ENCODE measurements at regions not wholly inside any gene's neighbourhood (a gene's known extent, or its start where the extent isn't known, plus 50 kb on each side); places are given as distances from the start of the nearest gene placed in this dataset.

- no peak overlapping the region for H3K27ac Mint-ChIP-seq (ENCODE audit: unreplicated experiment)
- no peaks in the 10 kb centered on the region for H3K4me1 Mint-ChIP-seq (ENCODE audit: unreplicated experiment)
- no peak overlapping the region for H3K4me3 Mint-ChIP-seq (ENCODE audit: unreplicated experiment)
- no peak for TF ChIP-seq CTCF (IDR thresholded peaks at IDR 0.05)
- no peak for DNase-seq (ENCODE audit: extremely low spot score, unreplicated experiment)
- H3K9me3 Mint-ChIP-seq (ENCODE audit: unreplicated experiment): peaks cover 9% of the 10 kb centered on the region
- H3K27me3 Mint-ChIP-seq (ENCODE audit: unreplicated experiment): no peaks in the 10 kb centered on the region
- H3K36me3 Mint-ChIP-seq (ENCODE audit: unreplicated experiment): no peaks in the 10 kb centered on the region
Observed at GRCh38 chr2:123128951-123129350, 896.1 kb upstream of the CNTNAP5 start.

- H3K36me3 Mint-ChIP-seq (ENCODE audit: unreplicated experiment): no peaks in the 10 kb centered on the region
- no peak for DNase-seq (ENCODE audit: extremely low spot score, unreplicated experiment)
- H3K9me3 Mint-ChIP-seq (ENCODE audit: unreplicated experiment): peaks cover 6% of the 10 kb centered on the region
- no peaks in the 10 kb centered on the region for H3K27me3 Mint-ChIP-seq (ENCODE audit: unreplicated experiment)
- no peaks in the 10 kb centered on the region for H3K4me1 Mint-ChIP-seq (ENCODE audit: unreplicated experiment)
- no peak overlapping the region for H3K4me3 Mint-ChIP-seq (ENCODE audit: unreplicated experiment)
- TF ChIP-seq CTCF (IDR thresholded peaks at IDR 0.05): no peak
- H3K27ac Mint-ChIP-seq (ENCODE audit: unreplicated experiment): no peak overlapping the region
Observed at GRCh38 chr2:123136419-123136818, 888.7 kb upstream of the CNTNAP5 start.

- DNase-seq (ENCODE audit: extremely low spot score, unreplicated experiment): no peak
- Mint-ChIP-seq H3K27me3 (ENCODE audit: unreplicated experiment) (no peaks in the 10 kb centered on the region), H3K36me3 (ENCODE audit: unreplicated experiment) (no peaks in the 10 kb centered on the region), H3K4me3 (ENCODE audit: unreplicated experiment) (no peak overlapping the region), H3K4me1 (ENCODE audit: unreplicated experiment) (no peaks in the 10 kb centered on the region), H3K9me3 (ENCODE audit: unreplicated experiment) (no peaks in the 10 kb centered on the region), H3K27ac (ENCODE audit: unreplicated experiment) (no peak overlapping the region)
- no peak for TF ChIP-seq CTCF (IDR thresholded peaks at IDR 0.05)
Observed at GRCh38 chr2:123144082-123144481, 881.0 kb upstream of the CNTNAP5 start.

- no peak for TF ChIP-seq CTCF (IDR thresholded peaks at IDR 0.05)
- H3K9me3 Mint-ChIP-seq (ENCODE audit: unreplicated experiment): no peaks in the 10 kb centered on the region
- DNase-seq (ENCODE audit: extremely low spot score, unreplicated experiment): no peak
- peaks cover 2% of the 10 kb centered on the region for H3K4me1 Mint-ChIP-seq (ENCODE audit: unreplicated experiment)
- H3K36me3 Mint-ChIP-seq (ENCODE audit: unreplicated experiment): no peaks in the 10 kb centered on the region
- H3K27ac Mint-ChIP-seq (ENCODE audit: unreplicated experiment): no peak overlapping the region
- H3K27me3 Mint-ChIP-seq (ENCODE audit: unreplicated experiment): no peaks in the 10 kb centered on the region
- H3K4me3 Mint-ChIP-seq (ENCODE audit: unreplicated experiment): no peak overlapping the region
Observed at GRCh38 chr2:123153041-123153440, 872.0 kb upstream of the CNTNAP5 start.

- Mint-ChIP-seq H3K9me3 (ENCODE audit: unreplicated experiment) (no peaks in the 10 kb centered on the region), H3K27ac (ENCODE audit: unreplicated experiment) (no peak overlapping the region), H3K4me1 (ENCODE audit: unreplicated experiment) (peaks cover 2% of the 10 kb centered on the region), H3K4me3 (ENCODE audit: unreplicated experiment) (no peak overlapping the region), H3K27me3 (ENCODE audit: unreplicated experiment) (no peaks in the 10 kb centered on the region), H3K36me3 (ENCODE audit: unreplicated experiment) (no peaks in the 10 kb centered on the region)
- no peak for TF ChIP-seq CTCF (IDR thresholded peaks at IDR 0.05)
- no peak for DNase-seq (ENCODE audit: extremely low spot score, unreplicated experiment)
Observed at GRCh38 chr2:123154195-123154594, 870.9 kb upstream of the CNTNAP5 start.

All from osteocyte (in vitro differentiated cells).